Iris pigment epithelial cell (primary cell): ENCODE measurements at regions not wholly inside any gene's neighbourhood (a gene's known extent, or its start where the extent isn't known, plus 50 kb on each side); places are given as distances from the start of the nearest gene placed in this dataset.

Source experiments
- DNase-seq: peaks from one replicate; pipeline ENCODE4 v3.0.0-alpha.2; 2011; ENCODE audit warnings: low read depth

GRCh38 chr15:52876991-52877663, 87.0 kb upstream of the ONECUT1 start:
- DNase-seq, result no peak

- no peak for DNase-seq
Measured at GRCh38 chr15:52872036-52872818, 82.1 kb upstream of the ONECUT1 start.

- no peak for DNase-seq
Measured at GRCh38 chr15:52870015-52870414, 79.9 kb upstream of the ONECUT1 start.

- DNase-seq, result no peak
Measured at GRCh38 chr15:52866698-52867097, 76.6 kb upstream of the ONECUT1 start.

GRCh38 chr15:52862677-52863076, 72.5 kb upstream of the ONECUT1 start:
- DNase-seq, result no peak

- no peak for DNase-seq
Measured at GRCh38 chr15:52858782-52859176, 68.6 kb upstream of the ONECUT1 start.

GRCh38 chr15:52857937-52858781, 68.0 kb upstream of the ONECUT1 start:
- DNase-seq, result peak; percentile 4

GRCh38 chr15:52857471-52857870, 67.3 kb upstream of the ONECUT1 start:
- no peak for DNase-seq

- no peak for DNase-seq
Measured at GRCh38 chr15:52856286-52856685, 66.2 kb upstream of the ONECUT1 start.

- no peak for DNase-seq
Measured at GRCh38 chr15:52855157-52855556, 65.0 kb upstream of the ONECUT1 start.

- no peak for DNase-seq
Measured at GRCh38 chr15:52844823-52845222, 54.7 kb upstream of the ONECUT1 start.
